ENCODE measurements at regions not wholly inside any gene's neighbourhood (a gene's known extent, or its start where the extent isn't known, plus 50 kb on each side); places are given as distances from the start of the nearest gene placed in this dataset.

- 84 to 89% methylated on average over 3 of the region's 3 CpGs for WGBS, 2 donors
- no peak overlapping the region for H3K4me3 ChIP-seq (ENCODE audit: low read depth, poor library complexity, severe bottlenecking)
- TF ChIP-seq POLR2A (IDR thresholded peaks at IDR 0.05) (no peak), CTCF (IDR thresholded peaks at IDR 0.05) (no peak)
- intact Hi-C loops (cut with DNase I; ENCODE audit: low total_unique reads), result no loop called here
- DNase-seq (ENCODE audit: low spot score in 2 of 2), result no peak
These were observed 73.2 kb upstream of the PAX2 start for GRCh38 chr10:100672199-100672598.

DNA sequence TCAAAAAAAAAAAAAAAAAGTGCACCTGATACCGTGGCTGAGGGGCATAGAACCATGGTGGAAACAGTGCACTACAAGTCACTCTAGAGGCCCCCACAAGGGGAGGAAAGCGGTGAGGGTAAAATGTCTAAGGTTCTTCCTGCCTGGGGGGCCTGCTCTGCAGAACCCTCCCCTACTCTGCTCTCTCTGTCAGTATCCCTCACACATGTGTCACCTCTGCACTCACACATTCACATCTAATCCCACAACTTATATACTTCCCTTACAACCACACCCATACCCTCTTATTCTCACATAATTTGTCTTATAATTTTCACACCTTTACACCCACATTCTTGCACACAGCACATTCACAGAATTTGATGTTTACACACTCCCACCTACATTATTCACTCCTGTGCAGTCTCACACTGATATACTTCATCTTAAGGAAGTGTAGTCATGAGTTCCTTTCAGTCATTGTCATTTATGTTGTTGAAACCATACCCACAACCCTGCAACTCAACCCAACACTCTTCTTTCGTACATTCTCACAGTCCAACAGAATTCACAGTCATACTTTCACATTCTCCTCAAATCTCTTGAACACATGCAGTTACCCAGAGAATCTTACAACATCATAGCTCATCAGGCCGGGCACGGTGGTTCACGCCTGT, 68.0 kb upstream of the PAX2 start:
- no peak overlapping the region for H3K4me3 ChIP-seq (ENCODE audit: low read depth, poor library complexity, severe bottlenecking)
- DNase-seq (ENCODE audit: low spot score in 2 of 2), result no peak
- TF ChIP-seq POLR2A (IDR thresholded peaks at IDR 0.05) (no peak), CTCF (IDR thresholded peaks at IDR 0.05) (no peak)
- intact Hi-C loops (cut with DNase I; ENCODE audit: low total_unique reads), result no loop called here
- 71 to 75% methylated on average over 6 of the region's 6 CpGs for WGBS, 2 donors

GRCh38 chr10:100679327-100679726, 66.1 kb upstream of the PAX2 start:
- TF ChIP-seq CTCF (IDR thresholded peaks at IDR 0.05), result no peak
- TF ChIP-seq POLR2A (IDR thresholded peaks at IDR 0.05), result no peak
- intact Hi-C loops (cut with DNase I; ENCODE audit: low total_unique reads), result no loop called here
- 34 to 51% methylated on average over 3 of the region's 3 CpGs for WGBS, 2 donors
- no peak overlapping the region for H3K4me3 ChIP-seq (ENCODE audit: low read depth, poor library complexity, severe bottlenecking)
- DNase-seq (ENCODE audit: low spot score in 2 of 2), result no peak

DNA sequence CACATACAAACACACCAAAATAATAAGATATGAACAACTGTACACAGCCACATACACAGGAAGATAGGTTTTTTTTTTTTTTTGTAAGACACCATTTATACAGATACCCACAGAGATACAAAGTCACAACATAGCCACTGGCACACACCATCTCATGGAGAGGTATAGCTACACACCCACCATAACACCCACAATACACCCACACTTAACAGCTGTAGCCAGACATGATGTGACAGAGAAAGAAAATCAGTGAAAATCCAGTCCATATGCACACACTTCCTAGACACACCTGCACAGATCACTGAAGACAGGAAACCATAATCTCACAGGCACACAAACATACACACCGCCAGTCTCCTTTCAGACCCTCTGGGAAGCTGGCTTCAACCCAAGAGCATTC, 62.4 kb upstream of the PAX2 start:
- 26 to 63% methylated on average over 1 of the region's 1 CpG for WGBS, 2 donors
- no peak for DNase-seq (ENCODE audit: low spot score in 2 of 2)

DNA sequence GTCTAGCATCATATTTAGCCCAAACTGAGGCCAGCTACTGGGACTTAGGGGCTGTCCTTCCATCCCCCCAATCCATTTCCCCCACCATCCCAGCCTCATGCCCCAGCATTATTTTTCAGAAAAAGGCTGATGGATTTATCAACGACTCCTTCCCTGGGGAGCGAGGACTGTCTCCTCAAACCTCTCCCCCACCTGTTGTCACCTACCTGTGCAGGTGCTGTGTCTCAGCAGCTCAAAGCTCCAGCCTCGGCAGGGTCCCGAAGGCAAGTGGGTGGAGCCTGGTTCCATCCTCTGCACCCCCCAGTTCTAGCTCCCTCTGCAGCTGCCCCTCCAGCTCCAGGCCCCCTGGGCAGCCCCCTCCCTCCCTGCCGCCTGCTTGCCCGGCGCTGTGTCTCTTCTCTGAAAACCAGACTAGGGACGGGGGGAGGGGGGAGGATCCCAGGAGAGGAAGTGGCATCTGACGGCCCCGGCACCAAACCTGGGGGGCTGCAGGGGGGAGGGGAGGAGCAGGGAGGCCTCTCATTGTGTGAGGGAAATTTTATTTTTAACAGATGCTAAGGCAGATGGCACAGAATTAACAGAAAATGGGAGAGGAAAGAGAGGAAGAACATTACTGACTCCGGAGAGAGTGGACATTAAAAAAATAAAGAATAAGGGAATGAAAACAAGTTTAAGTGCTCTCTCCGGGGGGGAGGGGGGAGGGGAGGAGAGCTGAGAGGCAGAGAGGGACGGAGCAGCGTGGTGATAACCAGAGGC, 61.7 kb upstream of the PAX2 start:
- no peak for DNase-seq (ENCODE audit: low spot score in 2 of 2)
- intact Hi-C loops (cut with DNase I; ENCODE audit: low total_unique reads), result no loop called here
- 1 to 2% methylated on average over 14 of the region's 14 CpGs for WGBS, 2 donors

More for the DNA sequence above, 62.4 kb upstream of the PAX2 start:
- TF ChIP-seq POLR2A (IDR thresholded peaks at IDR 0.05) (no peak), CTCF (IDR thresholded peaks at IDR 0.05) (no peak)
- intact Hi-C loops (cut with DNase I; ENCODE audit: low total_unique reads), result no loop called here
- H3K4me3 ChIP-seq (ENCODE audit: low read depth, poor library complexity, severe bottlenecking), result no peak overlapping the region

More for the DNA sequence above, 61.7 kb upstream of the PAX2 start:
- TF ChIP-seq POLR2A (IDR thresholded peaks at IDR 0.05) (no peak), CTCF (IDR thresholded peaks at IDR 0.05) (no peak)
- H3K4me3 ChIP-seq (ENCODE audit: low read depth, poor library complexity, severe bottlenecking), result no peak overlapping the region
